HepG2 (cell line): ENCODE measurements at regions not wholly inside any gene's neighbourhood (a gene's known extent, or its start where the extent isn't known, plus 50 kb on each side); places are given as distances from the start of the nearest gene placed in this dataset.

Source experiments
- CAMTA2 ChIP-seq: sonication (generic); formaldehyde crosslinking; IDR thresholded peaks from 2 replicates; pipeline ENCODE4 v1.4.0; 2020; ENCODE audit warnings: mild to moderate bottlenecking, missing genetic modification reagents, borderline replicate concordance
- KLF13 ChIP-seq: sonication (generic); formaldehyde crosslinking; IDR thresholded peaks from 2 replicates; pipeline ENCODE4 v1.4.0; 2020; ENCODE audit warnings: mild to moderate bottlenecking, missing genetic modification reagents
- MAFF ChIP-seq: IDR thresholded peaks from 2 replicates; pipeline ENCODE4 v1.6.1; 2011; ENCODE audit warnings: low read depth, low read length, improper control_type of control experiment
- NFKBIZ ChIP-seq: IDR thresholded peaks from 2 replicates; pipeline ENCODE4 v1.6.1; 2018; ENCODE audit warnings: missing genetic modification reagents, missing compliant biosample characterization
- NR2C2 ChIP-seq: sonication (generic); formaldehyde crosslinking; IDR thresholded peaks from 2 replicates; pipeline ENCODE4 v1.4.0; 2020; ENCODE audit warnings: missing genetic modification reagents, mild to moderate bottlenecking, moderate library complexity, borderline replicate concordance
- RFX5 ChIP-seq: IDR thresholded peaks from 2 replicates; pipeline ENCODE4 v1.6.1; 2011; ENCODE audit warnings: low read depth, low read length, improper control_type of control experiment
- XRCC5 ChIP-seq: fragments of 200-400 bp; formaldehyde crosslinking; optimal IDR thresholded peaks from 2 replicates; pipeline ENCODE3; 2017; ENCODE audit warnings: mild to moderate bottlenecking, low read length
- YY1 ChIP-seq: IDR thresholded peaks from 2 replicates; pipeline ENCODE4 v1.6.1; 2011; ENCODE audit warnings: low read length, low read depth, moderate library complexity, mild to moderate bottlenecking; ENCODE audit not compliant: insufficient read depth, insufficient replicate concordance
- ZC3H4 ChIP-seq: sonication (generic); formaldehyde crosslinking; IDR thresholded peaks from 2 replicates; pipeline ENCODE4 v1.4.0; 2020; ENCODE audit warnings: missing genetic modification reagents, borderline replicate concordance
- ZNF615 ChIP-seq: sonication (generic); formaldehyde crosslinking; IDR thresholded peaks from 2 replicates; pipeline ENCODE4 v1.5.0; 2020; ENCODE audit warnings: mild to moderate bottlenecking, missing genetic modification reagents, borderline replicate concordance
- TF ChIP-seq, protein P1 (sequence below): sonication (generic); formaldehyde crosslinking; IDR thresholded peaks from 2 replicates; pipeline ENCODE4 v1.4.0; 2020; ENCODE audit warnings: missing genetic modification reagents
- TF ChIP-seq, protein P2 (sequence below): sonication (generic); formaldehyde crosslinking; IDR thresholded peaks from 2 replicates; pipeline ENCODE4 v1.5.0; 2020; ENCODE audit warnings: mild to moderate bottlenecking, missing genetic modification reagents, moderate library complexity
- TF ChIP-seq, protein P3 (sequence below): sonication (generic); formaldehyde crosslinking; IDR thresholded peaks from 2 replicates; pipeline ENCODE4 v1.8.1; 2023; ENCODE audit warnings: mild to moderate bottlenecking, inconsistent platforms, moderate library complexity, missing genetic modification reagents, borderline replicate concordance

DNA sequence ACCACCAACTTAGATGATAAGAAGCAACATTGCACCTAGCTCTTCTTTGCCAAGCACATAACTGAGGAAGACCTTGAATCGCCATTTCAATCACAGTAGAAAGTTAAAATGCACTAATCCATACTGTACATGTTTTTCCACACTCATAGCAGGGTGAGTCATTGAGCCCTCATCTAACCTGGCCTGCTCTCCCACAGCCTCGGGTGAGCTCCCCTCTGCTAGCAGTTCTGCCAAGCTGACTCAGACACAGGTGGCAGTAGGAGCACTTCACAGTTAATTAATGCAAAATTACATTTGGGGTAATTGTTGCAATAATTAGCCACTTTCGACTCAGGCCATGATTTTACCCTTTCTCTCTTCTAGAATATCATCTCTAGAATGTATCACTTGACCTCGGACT lies 1632.8 kb upstream of the CELF4 start:
- TF ChIP-seq NFKBIZ (CRISPR knock-in tag) (no peak), NR2C2 (CRISPR knock-in tag) (no peak), XRCC5 (no peak), RFX5 (no peak), ZC3H4 (CRISPR knock-in tag) (no peak), CAMTA2 (no peak), ZNF615 (CRISPR knock-in tag) (no peak), YY1 (no peak), KLF13 (CRISPR knock-in tag) (no peak), MAFF (no peak)
- TF ChIP-seq, protein P1, sequence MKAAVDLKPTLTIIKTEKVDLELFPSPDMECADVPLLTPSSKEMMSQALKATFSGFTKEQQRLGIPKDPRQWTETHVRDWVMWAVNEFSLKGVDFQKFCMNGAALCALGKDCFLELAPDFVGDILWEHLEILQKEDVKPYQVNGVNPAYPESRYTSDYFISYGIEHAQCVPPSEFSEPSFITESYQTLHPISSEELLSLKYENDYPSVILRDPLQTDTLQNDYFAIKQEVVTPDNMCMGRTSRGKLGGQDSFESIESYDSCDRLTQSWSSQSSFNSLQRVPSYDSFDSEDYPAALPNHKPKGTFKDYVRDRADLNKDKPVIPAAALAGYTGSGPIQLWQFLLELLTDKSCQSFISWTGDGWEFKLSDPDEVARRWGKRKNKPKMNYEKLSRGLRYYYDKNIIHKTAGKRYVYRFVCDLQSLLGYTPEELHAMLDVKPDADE (CRISPR knock-in tag), result no peak
- TF ChIP-seq, protein P2, sequence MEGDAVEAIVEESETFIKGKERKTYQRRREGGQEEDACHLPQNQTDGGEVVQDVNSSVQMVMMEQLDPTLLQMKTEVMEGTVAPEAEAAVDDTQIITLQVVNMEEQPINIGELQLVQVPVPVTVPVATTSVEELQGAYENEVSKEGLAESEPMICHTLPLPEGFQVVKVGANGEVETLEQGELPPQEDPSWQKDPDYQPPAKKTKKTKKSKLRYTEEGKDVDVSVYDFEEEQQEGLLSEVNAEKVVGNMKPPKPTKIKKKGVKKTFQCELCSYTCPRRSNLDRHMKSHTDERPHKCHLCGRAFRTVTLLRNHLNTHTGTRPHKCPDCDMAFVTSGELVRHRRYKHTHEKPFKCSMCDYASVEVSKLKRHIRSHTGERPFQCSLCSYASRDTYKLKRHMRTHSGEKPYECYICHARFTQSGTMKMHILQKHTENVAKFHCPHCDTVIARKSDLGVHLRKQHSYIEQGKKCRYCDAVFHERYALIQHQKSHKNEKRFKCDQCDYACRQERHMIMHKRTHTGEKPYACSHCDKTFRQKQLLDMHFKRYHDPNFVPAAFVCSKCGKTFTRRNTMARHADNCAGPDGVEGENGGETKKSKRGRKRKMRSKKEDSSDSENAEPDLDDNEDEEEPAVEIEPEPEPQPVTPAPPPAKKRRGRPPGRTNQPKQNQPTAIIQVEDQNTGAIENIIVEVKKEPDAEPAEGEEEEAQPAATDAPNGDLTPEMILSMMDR (CRISPR knock-in tag), result no peak
- TF ChIP-seq, protein P3, sequence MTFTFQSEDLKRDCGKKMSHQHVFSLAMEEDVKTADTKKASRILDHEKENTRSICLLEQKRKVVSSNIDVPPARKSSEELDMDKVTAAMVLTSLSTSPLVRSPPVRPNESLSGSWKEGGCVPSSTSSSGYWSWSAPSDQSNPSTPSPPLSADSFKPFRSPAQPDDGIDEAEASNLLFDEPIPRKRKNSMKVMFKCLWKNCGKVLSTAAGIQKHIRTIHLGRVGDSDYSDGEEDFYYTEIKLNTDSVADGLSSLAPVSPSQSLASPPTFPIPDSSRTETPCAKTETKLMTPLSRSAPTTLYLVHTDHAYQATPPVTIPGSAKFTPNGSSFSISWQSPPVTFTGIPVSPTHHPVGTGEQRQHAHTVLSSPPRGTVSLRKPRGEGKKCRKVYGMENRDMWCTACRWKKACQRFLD (CRISPR knock-in tag), result no peak
